Suprapubic skin (tissue), 3 donors: ENCODE measurements at regions not wholly inside any gene's neighbourhood (a gene's known extent, or its start where the extent isn't known, plus 50 kb on each side); places are given as distances from the start of the nearest gene placed in this dataset.

Experiments used
- POLR2AphosphoS5 ChIP-seq, 3 donors: sonication (generic); formaldehyde crosslinking; IDR thresholded peaks; one replicate each; pipeline ENCODE4 v1.6.1; 2017; ENCODE audit warnings: antibody characterized with exemption in 3 of 3
- TF ChIP-seq, protein P1 (sequence below), 2 donors: fragments of 200-600 bp in 1 of 2; fragments of 450-650 bp in 1 of 2; sonication (generic) in 1 of 2; IDR thresholded peaks; one replicate each; pipeline ENCODE4 v1.5.1; 2016 to 2019; ENCODE audit warnings: antibody characterized with exemption in 2 of 2, mild to moderate bottlenecking in 1 of 2, moderate library complexity in 1 of 2

DNA sequence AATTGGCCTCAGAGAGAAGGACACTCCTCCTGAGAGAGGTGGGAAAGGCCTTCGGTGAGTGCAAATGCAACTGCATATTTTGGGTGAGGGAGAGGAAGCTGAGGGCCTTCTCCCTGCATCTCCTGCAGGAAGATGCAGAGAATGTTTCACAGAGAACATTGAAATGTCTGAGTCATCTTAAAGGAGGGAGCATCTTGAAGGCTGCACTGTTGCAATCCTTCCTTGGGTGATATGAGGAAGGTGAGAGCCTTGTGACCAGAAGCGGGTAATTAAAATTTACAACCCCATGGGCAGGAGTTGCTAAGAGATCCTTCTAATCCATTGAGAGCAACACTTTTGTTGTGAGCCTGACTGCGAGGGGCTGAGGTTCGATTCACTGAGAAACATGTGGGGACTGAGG lies 375.7 kb upstream of the MARCKS start:
- TF ChIP-seq, protein P1, sequence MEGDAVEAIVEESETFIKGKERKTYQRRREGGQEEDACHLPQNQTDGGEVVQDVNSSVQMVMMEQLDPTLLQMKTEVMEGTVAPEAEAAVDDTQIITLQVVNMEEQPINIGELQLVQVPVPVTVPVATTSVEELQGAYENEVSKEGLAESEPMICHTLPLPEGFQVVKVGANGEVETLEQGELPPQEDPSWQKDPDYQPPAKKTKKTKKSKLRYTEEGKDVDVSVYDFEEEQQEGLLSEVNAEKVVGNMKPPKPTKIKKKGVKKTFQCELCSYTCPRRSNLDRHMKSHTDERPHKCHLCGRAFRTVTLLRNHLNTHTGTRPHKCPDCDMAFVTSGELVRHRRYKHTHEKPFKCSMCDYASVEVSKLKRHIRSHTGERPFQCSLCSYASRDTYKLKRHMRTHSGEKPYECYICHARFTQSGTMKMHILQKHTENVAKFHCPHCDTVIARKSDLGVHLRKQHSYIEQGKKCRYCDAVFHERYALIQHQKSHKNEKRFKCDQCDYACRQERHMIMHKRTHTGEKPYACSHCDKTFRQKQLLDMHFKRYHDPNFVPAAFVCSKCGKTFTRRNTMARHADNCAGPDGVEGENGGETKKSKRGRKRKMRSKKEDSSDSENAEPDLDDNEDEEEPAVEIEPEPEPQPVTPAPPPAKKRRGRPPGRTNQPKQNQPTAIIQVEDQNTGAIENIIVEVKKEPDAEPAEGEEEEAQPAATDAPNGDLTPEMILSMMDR (IDR thresholded peaks at IDR 0.05), result no peak
- no peak for TF ChIP-seq POLR2AphosphoS5 (IDR thresholded peaks at IDR 0.05)
